ENCODE measurements at regions not wholly inside any gene's neighbourhood (a gene's known extent, or its start where the extent isn't known, plus 50 kb on each side); places are given as distances from the start of the nearest gene placed in this dataset.

GRCh38 chr18:70558371-70558770 is 269.5 kb downstream of the SOCS6 start:
- DNase-seq (no peak), ATAC-seq (no peak)
- Mint-ChIP-seq H3K4me1 (peaks cover 0 to 28% (median 12%) of the 10 kb centered on the region in 7 donors), H3K9me3 (peaks cover 0 to 6% (median 0%) of the 10 kb centered on the region in 11 donors), H3K36me3 (peaks cover 0 to 7% (median 0%) of the 10 kb centered on the region in 5 donors), H3K4me3 (no peak overlapping the region), H3K27ac (peak overlapping the region in 1 of 9 donors; percentile 38), H3K27me3 (no peaks in the 10 kb centered on the region)
- ChIA-PET CTCF (no interaction called here), POLR2A (no interaction called here)
- no peaks in the 10 kb centered on the region for H3K36me3 ChIP-seq (ENCODE audit: control insufficient read depth in 2 of 3, insufficient read depth in 3 of 3, low read length in 3 of 3)
- no peak overlapping the region for H3K4me3 ChIP-seq (ENCODE audit: low read length)
- H3K27me3 ChIP-seq (ENCODE audit: control insufficient read depth in 2 of 2, insufficient read depth in 2 of 2, low read length in 2 of 2) = no peaks in the 10 kb centered on the region
- H3K9me3 ChIP-seq (ENCODE audit: control insufficient read depth in 2 of 3, low read length in 3 of 3) = no peaks in the 10 kb centered on the region
- H3K4me1 ChIP-seq (ENCODE audit: control insufficient read depth in 2 of 2, insufficient read depth in 2 of 2, low read length in 2 of 2) = peaks cover 0 to 7% of the 10 kb centered on the region in 2 donors
- H3K27ac ChIP-seq (ENCODE audit: low read depth, low read length) = no peak overlapping the region
- intact Hi-C loops (cut with micrococcal nuclease) = no loop called here

DNA sequence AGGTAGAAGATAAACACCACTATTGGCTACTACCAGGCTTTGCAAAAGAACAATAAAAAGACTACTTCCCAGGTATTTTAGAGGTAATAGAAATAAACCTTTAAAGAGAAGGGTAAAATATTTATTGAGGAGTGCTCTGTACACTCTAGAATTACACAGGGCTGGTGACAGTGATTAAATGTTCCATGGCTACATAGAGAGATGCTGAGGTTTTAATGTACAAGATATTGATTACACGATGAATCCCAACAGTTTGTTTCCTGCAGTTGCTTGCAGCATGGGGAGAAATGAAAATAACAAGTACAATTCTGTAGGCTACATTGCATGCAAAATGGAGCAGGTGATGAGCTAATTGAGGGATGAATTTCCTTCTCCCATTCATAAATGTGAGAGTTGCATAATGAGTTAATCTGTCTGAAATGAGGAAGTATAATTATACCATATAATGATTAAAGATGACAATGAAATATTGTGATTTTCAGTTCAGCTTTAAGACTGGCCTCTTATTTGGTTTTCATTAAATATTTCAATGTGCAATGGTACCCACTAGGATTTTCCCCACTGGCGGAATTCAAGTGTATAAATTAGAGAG is 266.1 kb downstream of the SOCS6 start:
- Mint-ChIP-seq H3K36me3 (no peaks in the 10 kb centered on the region), H3K4me1 (peaks cover 0 to 33% (median 11%) of the 10 kb centered on the region in 7 donors), H3K4me3 (no peak overlapping the region), H3K9me3 (peaks cover 0 to 7% (median 0%) of the 10 kb centered on the region in 11 donors), H3K27me3 (no peaks in the 10 kb centered on the region), H3K27ac (peak overlapping the region in 5 of 9 donors; percentile 1 to 86 (median 23))
- DNase-seq = no peak
- H3K9me3 ChIP-seq (ENCODE audit: control insufficient read depth in 2 of 3, low read length in 3 of 3) = no peaks in the 10 kb centered on the region
- ATAC-seq = no peak
- CTCF ChIA-PET = no interaction called here
- H3K36me3 ChIP-seq (ENCODE audit: control insufficient read depth in 2 of 3, insufficient read depth in 3 of 3, low read length in 3 of 3) = no peaks in the 10 kb centered on the region
- intact Hi-C loops (cut with micrococcal nuclease) = no loop called here
- no peak overlapping the region for H3K27ac ChIP-seq (ENCODE audit: low read depth, low read length)
- H3K4me3 ChIP-seq (ENCODE audit: low read length) = no peak overlapping the region
- POLR2A ChIA-PET = no interaction called here
- no peaks in the 10 kb centered on the region for H3K27me3 ChIP-seq (ENCODE audit: control insufficient read depth in 2 of 2, insufficient read depth in 2 of 2, low read length in 2 of 2)
- peaks cover 0 to 2% of the 10 kb centered on the region in 2 donors for H3K4me1 ChIP-seq (ENCODE audit: control insufficient read depth in 2 of 2, insufficient read depth in 2 of 2, low read length in 2 of 2)

- DNase-seq = no peak
- H3K4me1 Mint-ChIP-seq = peaks cover 0 to 26% (median 11%) of the 10 kb centered on the region in 7 donors
- Histone ChIP-seq H3K4me3 (ENCODE audit: low read length) (no peak overlapping the region), H3K27me3 (ENCODE audit: control insufficient read depth in 2 of 2, insufficient read depth in 2 of 2, low read length in 2 of 2) (no peaks in the 10 kb centered on the region), H3K36me3 (ENCODE audit: control insufficient read depth in 2 of 3, insufficient read depth in 3 of 3, low read length in 3 of 3) (no peaks in the 10 kb centered on the region), H3K4me1 (ENCODE audit: control insufficient read depth in 2 of 2, insufficient read depth in 2 of 2, low read length in 2 of 2) (no peaks in the 10 kb centered on the region), H3K9me3 (ENCODE audit: control insufficient read depth in 2 of 3, low read length in 3 of 3) (no peaks in the 10 kb centered on the region), H3K27ac (ENCODE audit: low read depth, low read length) (no peak overlapping the region)
- H3K27ac Mint-ChIP-seq = peak overlapping the region in 6 of 9 donors; percentile 38 to 89 (median 83)
- intact Hi-C loops (cut with micrococcal nuclease) = no loop called here
- ChIA-PET POLR2A (no interaction called here), CTCF (no interaction called here)
- H3K27me3 Mint-ChIP-seq = no peaks in the 10 kb centered on the region
- peaks cover 0 to 7% (median 3%) of the 10 kb centered on the region in 11 donors for H3K9me3 Mint-ChIP-seq
- ATAC-seq = no peak
- H3K36me3 Mint-ChIP-seq = no peaks in the 10 kb centered on the region
- H3K4me3 Mint-ChIP-seq = peak overlapping the region in 5 of 10 donors; percentile 19 to 46 (median 31)
Observed at GRCh38 chr18:70553936-70554260, 265.1 kb downstream of the SOCS6 start.

DNA sequence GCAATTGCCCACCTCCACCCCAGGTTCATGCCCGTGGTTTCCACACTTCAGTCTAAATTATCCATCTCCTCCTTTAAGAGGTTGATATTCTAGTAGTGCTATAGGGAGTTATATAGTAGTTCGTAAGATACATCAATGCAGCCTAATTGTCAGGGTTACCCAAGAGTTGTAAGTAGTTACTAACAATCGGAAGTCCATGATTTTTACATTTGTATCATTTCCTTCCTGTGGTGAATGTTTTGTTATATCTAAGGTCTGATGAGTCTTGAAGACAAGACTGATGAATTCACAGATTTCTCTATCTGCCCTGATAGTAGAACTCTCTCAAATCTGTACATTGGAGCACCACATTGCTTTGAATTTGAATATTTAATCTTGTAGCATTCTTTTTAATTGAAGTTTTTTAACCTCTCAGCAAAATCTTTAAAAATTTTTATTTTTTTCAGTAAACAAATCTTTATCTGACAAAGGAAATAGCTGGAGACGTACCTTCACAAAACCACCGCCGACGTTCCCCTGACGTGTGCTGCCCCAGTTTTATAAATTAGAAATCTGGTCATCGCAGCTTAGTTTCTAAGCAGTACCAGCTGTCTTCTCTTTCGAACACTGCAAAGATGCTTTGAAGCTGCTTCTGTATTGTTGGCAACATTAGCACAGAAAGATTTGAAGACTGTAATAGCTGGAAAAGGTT is 264.5 kb downstream of the SOCS6 start:
- peaks cover 0 to 26% (median 11%) of the 10 kb centered on the region in 7 donors for H3K4me1 Mint-ChIP-seq
- H3K27me3 Mint-ChIP-seq = no peaks in the 10 kb centered on the region
- ATAC-seq (peak; percentile 68), DNase-seq (peak in 7 of 9 donors; percentile 19 to 62 (median 45))
- ChIA-PET POLR2A (no interaction called here), CTCF (no interaction called here)
- intact Hi-C loops (cut with micrococcal nuclease) = no loop called here
- peaks cover 0 to 8% (median 3%) of the 10 kb centered on the region in 11 donors for H3K9me3 Mint-ChIP-seq
- Histone ChIP-seq H3K4me1 (ENCODE audit: control insufficient read depth in 2 of 2, insufficient read depth in 2 of 2, low read length in 2 of 2) (no peaks in the 10 kb centered on the region), H3K36me3 (ENCODE audit: control insufficient read depth in 2 of 3, insufficient read depth in 3 of 3, low read length in 3 of 3) (no peaks in the 10 kb centered on the region), H3K27me3 (ENCODE audit: control insufficient read depth in 2 of 2, insufficient read depth in 2 of 2, low read length in 2 of 2) (no peaks in the 10 kb centered on the region), H3K4me3 (ENCODE audit: low read length) (no peak overlapping the region), H3K27ac (ENCODE audit: low read depth, low read length) (no peak overlapping the region), H3K9me3 (ENCODE audit: control insufficient read depth in 2 of 3, low read length in 3 of 3) (no peaks in the 10 kb centered on the region)
- H3K4me3 Mint-ChIP-seq = peak overlapping the region in 6 of 10 donors; percentile 5 to 49 (median 39)
- H3K27ac Mint-ChIP-seq = peak overlapping the region in 8 of 9 donors; percentile 4 to 89 (median 72)
- no peaks in the 10 kb centered on the region for H3K36me3 Mint-ChIP-seq

DNA sequence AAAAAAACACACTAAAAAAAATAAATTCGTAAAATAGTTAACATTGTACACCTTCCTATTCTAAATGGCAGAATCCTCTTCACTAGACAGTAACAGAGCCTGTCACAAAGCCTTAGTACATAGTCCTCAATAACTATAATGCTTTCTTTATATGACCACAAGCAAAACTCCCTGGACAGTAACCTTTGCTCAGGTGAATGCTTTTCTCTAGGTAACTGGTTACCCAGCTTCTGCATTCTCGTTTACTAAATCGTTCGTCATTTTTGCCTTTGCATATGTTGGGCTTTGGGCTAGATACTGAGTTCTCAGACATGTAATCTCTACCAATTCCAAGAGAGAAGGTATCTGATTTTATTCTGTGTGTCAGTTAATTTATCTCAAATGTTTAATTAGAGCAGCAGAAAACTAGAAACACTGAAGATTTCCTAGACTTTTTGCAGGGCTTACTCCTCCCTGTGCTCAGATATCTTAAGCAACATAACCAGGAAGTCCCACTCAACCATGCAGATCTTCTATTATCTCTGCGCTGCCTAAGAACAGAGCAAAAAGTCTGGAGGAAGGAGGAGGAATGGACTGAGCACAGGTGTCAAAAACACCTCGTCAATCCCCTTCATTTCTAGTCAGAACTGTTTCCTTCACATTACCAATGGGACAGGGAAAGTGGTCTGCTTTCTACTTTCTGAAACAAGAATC is 247.7 kb downstream of the SOCS6 start:
- Histone ChIP-seq H3K27me3 (ENCODE audit: control insufficient read depth in 2 of 2, insufficient read depth in 2 of 2, low read length in 2 of 2) (no peaks in the 10 kb centered on the region), H3K27ac (ENCODE audit: low read depth, low read length) (no peak overlapping the region), H3K9me3 (ENCODE audit: control insufficient read depth in 2 of 3, low read length in 3 of 3) (no peaks in the 10 kb centered on the region), H3K4me1 (ENCODE audit: control insufficient read depth in 2 of 2, insufficient read depth in 2 of 2, low read length in 2 of 2) (no peaks in the 10 kb centered on the region), H3K4me3 (ENCODE audit: low read length) (no peak overlapping the region), H3K36me3 (ENCODE audit: control insufficient read depth in 2 of 3, insufficient read depth in 3 of 3, low read length in 3 of 3) (no peaks in the 10 kb centered on the region)
- CTCF ChIA-PET = interaction anchor here (0.6 to 0.7 kb wide), 2 partner anchors 21 to 193 kb away, joined by 3 to 6 read pairs; no protein-coding TSS in a partner anchor
- Mint-ChIP-seq H3K27ac (peak overlapping the region in 1 of 9 donors; percentile 5), H3K4me3 (no peak overlapping the region), H3K9me3 (peaks cover under 1 to 32% (median 8%) of the 10 kb centered on the region in 11 donors), H3K4me1 (no peaks in the 10 kb centered on the region), H3K36me3 (peaks cover 0 to 11% (median 0%) of the 10 kb centered on the region in 5 donors), H3K27me3 (no peaks in the 10 kb centered on the region)
- POLR2A ChIA-PET = no interaction called here
- ATAC-seq = no peak
- intact Hi-C loops (cut with micrococcal nuclease) = no loop called here
- no peak for DNase-seq

DNA sequence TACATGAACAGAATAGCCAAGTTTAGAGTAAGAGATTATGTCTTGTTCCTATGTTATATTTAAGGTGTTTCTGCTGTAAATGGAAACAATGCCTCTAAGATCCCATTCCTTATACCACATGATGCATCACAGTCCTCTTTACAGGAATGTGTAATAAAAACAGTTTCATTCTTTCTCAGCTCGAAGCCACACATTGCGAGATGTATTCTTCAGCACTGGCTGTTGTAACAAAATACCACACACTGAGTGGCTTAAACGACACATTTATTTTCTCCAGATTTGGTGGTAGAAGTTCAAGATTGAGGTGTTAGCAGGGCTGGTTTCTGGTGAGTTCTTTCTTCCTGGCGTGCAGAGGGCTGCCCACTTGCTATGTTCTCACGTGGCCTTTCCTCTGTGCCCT is 246.2 kb downstream of the SOCS6 start:
- CTCF ChIA-PET = no interaction called here
- H3K4me1 Mint-ChIP-seq = no peaks in the 10 kb centered on the region
- peaks cover 0 to 4% (median 0%) of the 10 kb centered on the region in 5 donors for H3K36me3 Mint-ChIP-seq
- H3K9me3 Mint-ChIP-seq = peaks cover 0 to 29% (median 8%) of the 10 kb centered on the region in 11 donors
- H3K4me1 ChIP-seq (ENCODE audit: control insufficient read depth in 2 of 2, insufficient read depth in 2 of 2, low read length in 2 of 2) = no peaks in the 10 kb centered on the region
- H3K27ac Mint-ChIP-seq = no peak overlapping the region
- no peaks in the 10 kb centered on the region for H3K9me3 ChIP-seq (ENCODE audit: control insufficient read depth in 2 of 3, low read length in 3 of 3)
- intact Hi-C loops (cut with micrococcal nuclease) = no loop called here
- H3K4me3 ChIP-seq (ENCODE audit: low read length) = no peak overlapping the region
- DNase-seq (no peak), ATAC-seq (no peak)
- H3K27me3 ChIP-seq (ENCODE audit: control insufficient read depth in 2 of 2, insufficient read depth in 2 of 2, low read length in 2 of 2) = no peaks in the 10 kb centered on the region
- H3K27ac ChIP-seq (ENCODE audit: low read depth, low read length) = no peak overlapping the region
- H3K36me3 ChIP-seq (ENCODE audit: control insufficient read depth in 2 of 3, insufficient read depth in 3 of 3, low read length in 3 of 3) = no peaks in the 10 kb centered on the region
- POLR2A ChIA-PET = no interaction called here
- no peak overlapping the region for H3K4me3 Mint-ChIP-seq
- no peaks in the 10 kb centered on the region for H3K27me3 Mint-ChIP-seq

All from naive thymus-derived CD4-positive, alpha-beta T cell (primary cell).